H4 (cell line): ENCODE measurements at regions not wholly inside any gene's neighbourhood (a gene's known extent, or its start where the extent isn't known, plus 50 kb on each side); places are given as distances from the start of the nearest gene placed in this dataset.

Source experiments
- DNase-seq: peaks from one replicate; pipeline ENCODE4 v3.0.0-alpha.2; 2015; ENCODE audit warnings: low spot score

DNA sequence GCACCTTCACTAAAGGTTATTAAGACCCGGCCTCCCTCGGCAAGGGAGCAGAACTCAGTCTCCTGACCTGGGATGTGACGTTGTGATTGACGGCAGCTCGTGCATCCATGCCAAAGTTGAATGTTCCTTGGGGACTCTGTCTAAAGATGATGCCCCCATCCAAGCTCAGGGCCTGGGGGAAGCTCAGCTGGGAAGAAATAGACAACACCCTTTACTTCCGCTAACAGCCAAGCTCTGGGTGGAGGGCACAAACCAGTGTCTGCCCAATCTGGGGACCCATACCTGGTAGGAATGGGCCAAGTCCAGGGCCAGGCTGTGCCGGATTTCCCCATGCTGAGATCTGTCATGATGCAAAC, 95.4 kb downstream of the RMI2 start:
- DNase-seq: no peak

DNA sequence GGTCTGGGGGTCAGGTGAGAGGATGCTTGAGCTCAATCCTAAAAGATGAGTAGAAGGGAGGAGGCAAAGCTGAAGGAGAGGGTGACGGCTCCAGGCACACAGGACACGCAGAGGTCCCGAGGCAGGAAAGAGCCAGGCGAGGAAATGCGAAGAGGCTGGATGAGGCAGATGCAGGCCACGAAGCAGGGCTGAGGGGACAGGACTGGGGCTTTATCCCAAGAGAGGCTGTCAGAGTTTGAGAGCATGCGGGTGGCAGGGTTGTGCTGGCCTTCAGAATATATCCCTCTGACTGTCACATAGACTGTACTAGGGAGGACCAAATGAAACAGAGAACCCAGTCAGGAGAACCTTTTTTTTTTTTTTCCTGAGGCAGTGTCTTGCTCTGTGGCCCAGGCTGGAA, 100.2 kb downstream of the RMI2 start:
- DNase-seq: no peak

GRCh38 chr16:11446566-11447119, 101.4 kb downstream of the RMI2 start:
- DNase-seq: no peak

GRCh38 chr16:11447272-11447671, 102.0 kb downstream of the RMI2 start:
- DNase-seq: no peak

- no peak for DNase-seq
Observed at GRCh38 chr16:11447836-11448235, 102.6 kb downstream of the RMI2 start.

DNA sequence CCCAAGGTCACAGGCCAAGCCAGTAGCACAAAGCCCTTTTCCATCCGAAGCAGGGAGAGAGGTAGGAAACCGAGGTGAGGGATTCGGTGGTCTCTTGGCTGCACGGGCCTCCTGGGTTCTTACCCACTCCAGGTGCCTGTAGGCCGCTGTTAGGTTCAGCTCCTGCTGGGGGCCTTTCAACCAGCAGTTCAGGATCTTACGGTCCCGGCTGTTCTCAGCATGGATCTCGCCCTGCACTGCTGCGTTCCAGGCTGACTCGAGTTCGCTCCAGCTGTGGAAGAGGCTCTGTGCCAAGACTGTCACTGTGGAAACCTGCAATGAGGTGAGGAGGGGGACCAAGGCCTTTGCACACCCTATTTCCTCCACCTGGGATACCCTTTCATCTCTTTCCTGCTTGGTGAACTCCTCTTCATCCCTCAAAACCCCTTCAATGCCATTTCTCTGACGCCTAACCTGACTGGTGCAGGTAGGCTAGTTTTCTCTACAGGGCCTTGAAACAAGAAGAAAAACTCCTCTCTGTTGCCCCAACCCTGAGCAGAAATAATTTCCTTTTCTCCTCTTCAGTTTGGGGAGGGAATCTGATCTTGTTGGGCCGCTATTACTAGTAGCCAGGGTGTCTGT, 103.6 kb downstream of the RMI2 start:
- DNase-seq: no peak

DNA sequence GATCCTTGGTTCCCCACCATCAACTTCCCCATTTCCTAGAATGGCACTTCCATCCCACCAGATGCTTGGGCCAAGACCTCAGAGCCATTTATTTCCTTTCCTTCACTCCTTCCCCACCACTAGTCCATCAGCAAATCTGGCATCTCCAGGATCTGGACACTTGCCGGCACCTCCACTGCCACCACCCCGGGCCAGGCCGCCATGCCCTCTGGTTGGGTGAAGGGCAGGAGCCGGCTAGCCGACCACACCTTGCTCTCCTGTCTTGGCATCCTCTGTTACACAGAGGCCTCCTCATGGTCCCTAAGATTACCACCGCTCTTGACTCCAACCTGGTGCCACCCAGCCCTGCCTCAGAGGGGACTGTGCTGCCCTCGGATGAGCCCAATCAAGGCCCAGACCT, 104.5 kb downstream of the RMI2 start:
- DNase-seq: no peak

GRCh38 chr16:11450136-11450535, 104.9 kb downstream of the RMI2 start:
- no peak for DNase-seq

DNA sequence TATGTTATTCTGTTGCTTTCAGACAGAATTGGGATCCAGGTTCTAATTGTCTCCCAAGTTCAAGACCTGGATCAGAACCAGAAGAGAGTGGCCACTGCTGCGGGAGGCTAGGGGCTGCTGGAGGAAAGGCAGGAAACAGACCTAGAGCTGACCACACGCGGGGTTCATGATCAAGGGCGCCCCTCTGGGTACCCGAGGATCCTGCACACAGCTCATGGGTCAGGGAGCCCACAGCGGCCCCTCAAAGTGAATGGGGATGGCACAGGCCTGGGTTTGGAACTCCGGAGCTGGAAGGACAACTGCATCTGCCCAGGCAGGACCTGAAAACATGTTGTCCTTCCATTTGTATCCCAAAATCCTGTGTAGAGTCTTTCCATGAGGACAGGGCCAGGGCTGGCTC, 107.0 kb downstream of the RMI2 start:
- DNase-seq: no peak

DNA sequence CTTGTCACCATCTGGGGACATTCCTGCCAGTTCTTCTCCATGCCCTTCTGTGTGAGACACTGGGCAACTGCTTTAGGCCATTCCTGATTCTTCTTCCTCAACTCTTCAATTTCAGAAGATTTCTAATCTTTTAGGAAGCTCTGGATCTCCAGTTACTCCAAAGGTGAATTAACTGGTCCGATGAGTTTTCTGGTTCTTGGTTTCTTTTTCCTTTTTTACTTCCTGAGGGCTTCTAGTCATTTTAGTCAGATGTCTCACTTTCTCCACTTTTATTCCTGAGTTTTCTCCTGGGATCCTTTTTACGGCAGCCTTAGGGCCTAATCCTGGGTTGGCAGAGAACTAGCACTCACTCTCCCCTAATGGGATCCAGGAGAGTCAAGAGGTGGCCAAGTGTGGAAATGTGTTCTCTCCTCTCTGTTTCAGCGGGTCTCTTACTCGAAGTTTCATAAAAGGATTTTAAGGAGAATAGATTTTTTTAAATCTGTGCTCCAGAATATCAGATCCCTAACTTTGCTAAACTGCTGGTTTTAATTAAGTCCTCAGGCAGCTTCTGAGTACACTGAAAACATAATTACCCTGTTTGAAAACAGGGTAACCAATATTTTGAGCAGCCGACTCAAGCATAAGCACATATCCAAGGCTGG, 107.6 kb downstream of the RMI2 start:
- DNase-seq: no peak

- no peak for DNase-seq
Observed at GRCh38 chr16:11456741-11457140, 111.5 kb downstream of the RMI2 start.

- no peak for DNase-seq
Observed at GRCh38 chr16:11459722-11460121, 114.5 kb downstream of the RMI2 start.

DNA sequence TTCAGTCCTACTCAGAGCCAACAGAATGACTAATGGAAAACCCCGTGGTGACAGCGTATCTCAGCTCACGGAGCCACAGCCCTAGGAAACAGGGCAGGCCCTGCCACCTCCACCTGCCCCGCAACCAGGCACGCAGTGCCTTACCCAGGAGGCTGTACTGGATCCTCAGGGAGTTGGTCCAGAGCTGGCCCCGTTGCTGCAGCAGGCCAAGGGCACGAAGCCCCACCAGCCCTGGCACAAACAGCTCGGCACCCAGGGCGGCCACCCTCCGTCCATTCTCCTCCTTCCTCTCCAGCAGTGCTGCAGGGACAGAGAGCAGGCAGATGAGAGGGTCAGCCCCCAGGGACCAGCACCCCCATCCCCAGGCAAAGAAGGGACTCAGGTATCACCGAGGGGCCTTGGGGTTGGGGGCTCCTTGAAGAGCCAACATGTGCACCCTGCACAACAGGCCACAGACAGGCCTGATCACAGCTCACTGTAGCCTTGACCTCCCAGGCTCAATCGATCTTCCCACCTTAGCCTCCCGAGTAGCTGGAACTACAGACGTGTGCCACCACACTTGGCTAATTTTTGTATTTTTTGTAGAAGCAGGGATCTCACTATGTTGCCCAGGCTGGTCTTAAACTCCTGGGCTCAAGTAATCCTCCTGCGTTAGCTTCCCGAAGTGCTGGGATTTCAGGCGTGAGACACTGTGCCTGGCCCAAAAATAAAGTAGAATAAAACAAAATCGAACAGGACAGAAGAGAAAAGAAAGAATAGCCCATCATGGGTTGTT, 115.7 kb downstream of the RMI2 start:
- no peak for DNase-seq

- DNase-seq: no peak
Observed at GRCh38 chr16:11461595-11461990, 116.3 kb downstream of the RMI2 start.

- no peak for DNase-seq
Observed at GRCh38 chr16:11462036-11462435, 116.8 kb downstream of the RMI2 start.

DNA sequence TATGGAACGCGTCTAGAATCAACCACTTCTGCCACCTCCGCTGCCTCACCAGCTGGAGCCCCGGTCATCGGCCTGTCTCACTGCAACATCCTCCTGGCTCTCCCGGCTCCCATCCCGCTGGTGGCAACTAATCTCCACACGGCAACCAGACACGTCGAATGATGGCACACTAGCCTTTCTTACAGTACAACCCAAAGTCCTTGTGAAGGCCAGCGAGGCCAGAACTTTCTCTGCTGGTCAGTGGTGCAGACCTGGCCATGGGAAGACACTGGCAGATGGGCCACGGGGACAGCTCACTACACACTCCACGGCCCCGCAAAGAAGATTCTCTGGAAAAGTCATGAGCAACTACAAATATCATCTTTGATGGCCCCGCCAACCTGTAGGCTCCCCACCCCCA, 117.6 kb downstream of the RMI2 start:
- DNase-seq: no peak

DNA sequence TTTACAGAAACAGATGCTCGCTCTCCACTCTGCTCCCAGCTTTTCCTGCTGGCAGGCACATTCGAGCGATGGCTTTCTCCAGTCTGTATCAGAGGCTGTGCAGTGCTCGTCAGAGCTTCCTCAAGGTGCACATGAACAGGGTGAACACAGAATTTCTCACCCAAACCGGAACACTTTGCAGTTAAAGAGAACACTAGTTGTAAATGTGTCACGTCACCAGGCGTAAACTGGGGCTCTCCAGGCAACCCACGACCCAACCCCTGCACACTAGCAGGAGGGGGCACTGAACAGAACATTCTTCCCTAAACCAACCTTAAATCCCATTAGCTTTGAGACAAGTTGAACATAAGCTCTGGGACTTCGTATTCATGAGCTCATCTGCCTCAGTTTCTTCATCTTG, 119.0 kb downstream of the RMI2 start:
- DNase-seq: no peak

- no peak for DNase-seq
Observed at GRCh38 chr16:11465675-11466074, 120.4 kb downstream of the RMI2 start.

DNA sequence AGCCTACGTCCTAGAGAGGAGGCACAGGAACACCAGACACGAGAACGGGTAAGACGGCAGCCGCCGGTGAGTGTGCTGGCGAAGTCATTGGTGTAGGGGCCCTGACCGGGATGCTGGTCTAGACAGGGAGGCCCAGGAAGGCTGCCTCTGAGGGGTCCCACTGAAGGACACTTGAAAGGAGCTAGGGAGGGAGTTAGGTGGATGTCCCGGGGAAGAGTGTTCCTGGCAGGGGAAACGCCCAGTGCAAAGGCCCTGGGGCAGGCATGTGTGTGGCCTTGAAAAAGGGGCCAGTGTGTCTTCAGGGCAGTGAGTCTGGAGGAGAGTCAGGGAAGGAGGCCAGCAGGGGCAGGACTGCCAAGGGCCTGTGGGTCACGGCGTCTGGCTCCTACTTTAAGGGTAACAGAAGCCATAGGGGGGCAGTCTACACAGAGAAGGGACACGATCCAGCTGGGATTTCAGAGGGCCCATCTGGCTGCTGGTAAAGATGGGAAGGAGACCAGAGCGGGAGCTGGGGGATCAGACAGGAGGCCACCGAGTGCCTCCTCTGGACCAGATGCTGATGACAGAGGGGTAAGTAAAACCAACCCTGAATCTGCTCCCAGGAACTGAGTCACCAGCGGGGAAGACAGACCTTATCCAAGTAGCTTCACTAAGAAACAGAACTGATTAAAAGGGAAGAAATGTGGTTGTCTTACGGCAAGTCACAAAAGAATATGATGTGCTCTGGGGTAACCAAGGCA, 115.9 kb downstream of the LITAF start:
- no peak for DNase-seq

DNA sequence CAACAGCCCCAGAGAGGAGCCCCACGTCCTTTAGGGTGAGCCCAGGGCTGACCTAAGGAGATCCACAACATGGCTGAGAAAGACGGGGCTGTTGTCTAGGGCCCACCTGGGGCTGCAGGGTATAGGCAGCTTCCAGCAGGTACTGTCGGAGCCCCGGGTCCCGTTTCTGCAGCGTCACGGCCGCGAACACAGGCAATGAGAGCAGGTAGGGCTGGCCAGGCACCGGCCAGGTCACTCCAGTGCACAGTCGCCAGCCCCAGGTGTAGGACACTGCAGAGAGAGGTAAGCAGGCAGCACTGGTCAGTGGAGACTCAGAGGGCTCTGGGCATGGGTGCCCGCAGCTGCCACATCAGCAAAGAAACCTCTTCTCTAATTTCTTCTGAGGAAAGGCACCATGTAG, 115.2 kb downstream of the LITAF start:
- DNase-seq: no peak

- DNase-seq: no peak
Observed at GRCh38 chr16:11472410-11472809, 114.3 kb downstream of the LITAF start.

- no peak for DNase-seq
Observed at GRCh38 chr16:11472851-11473250, 113.9 kb downstream of the LITAF start.
